HG03521 (cell line): ENCODE measurements at regions not wholly inside any gene's neighbourhood (a gene's known extent, or its start where the extent isn't known, plus 50 kb on each side); places are given as distances from the start of the nearest gene placed in this dataset.
A peak's percentile ranks its signal among the peaks of the same experiment; 100 is the strongest.
"Not testable (repeated sequence)": the region's sequence is repeated elsewhere in the genome, so short reads cannot be mapped to it uniquely, and the experiment has no call there.

Experiments
- ATAC-seq: cut with Tn5 transposase; IDR thresholded peaks from one replicate; pipeline ENCODE4 v1.9.1; 2021; ENCODE audit warnings: mild to moderate bottlenecking, moderate library complexity; ENCODE audit not compliant: unreplicated experiment

- no peak for ATAC-seq
Measured at GRCh38 chr5:161042443-161042842, 190.4 kb upstream of the ATP10B start.

GRCh38 chr5:161040818-161041217, 188.8 kb upstream of the ATP10B start:
- ATAC-seq: no peak

GRCh38 chr5:161036296-161036695, 184.3 kb upstream of the ATP10B start:
- ATAC-seq: no peak

- ATAC-seq: no peak
Measured at GRCh38 chr5:161034451-161034850, 182.4 kb upstream of the ATP10B start.

GRCh38 chr5:161030229-161030628, 178.2 kb upstream of the ATP10B start:
- no peak for ATAC-seq

- no peak for ATAC-seq
Measured at GRCh38 chr5:161027763-161028162, 175.8 kb upstream of the ATP10B start.

GRCh38 chr5:161023551-161023950, 171.5 kb upstream of the ATP10B start:
- ATAC-seq: no peak

- no peak for ATAC-seq
Measured at GRCh38 chr5:161022151-161022550, 170.1 kb upstream of the ATP10B start.

- no peak for ATAC-seq
Measured at GRCh38 chr5:161009817-161010216, 157.8 kb upstream of the ATP10B start.

GRCh38 chr5:161009194-161009593, 157.2 kb upstream of the ATP10B start:
- ATAC-seq: no peak

- ATAC-seq: no peak
Measured at GRCh38 chr5:161007879-161008278, 155.9 kb upstream of the ATP10B start.

- ATAC-seq: no peak
Measured at GRCh38 chr5:161002571-161003074, 150.6 kb upstream of the ATP10B start.

GRCh38 chr5:161001604-161002003, 149.6 kb upstream of the ATP10B start:
- peak; percentile 76 for ATAC-seq

- not testable (repeated sequence) for ATAC-seq
Measured at GRCh38 chr5:161001142-161001541, 149.1 kb upstream of the ATP10B start.

- ATAC-seq: no peak
Measured at GRCh38 chr5:160991205-160991604, 139.2 kb upstream of the ATP10B start.

- ATAC-seq: no peak
Measured at GRCh38 chr5:160979385-160979784, 127.4 kb upstream of the ATP10B start.

GRCh38 chr5:160978944-160979343, 126.9 kb upstream of the ATP10B start:
- no peak for ATAC-seq

GRCh38 chr5:160976181-160976580, 124.2 kb upstream of the ATP10B start:
- ATAC-seq: no peak

- no peak for ATAC-seq
Measured at GRCh38 chr5:160970605-160971191, 118.7 kb upstream of the ATP10B start.

GRCh38 chr5:160969645-160970044, 117.6 kb upstream of the ATP10B start:
- ATAC-seq: no peak

GRCh38 chr5:160968480-160968879, 116.5 kb upstream of the ATP10B start:
- no peak for ATAC-seq

- no peak for ATAC-seq
Measured at GRCh38 chr5:160966921-160967320, 114.9 kb upstream of the ATP10B start.

GRCh38 chr5:160961761-160962160, 109.8 kb upstream of the ATP10B start:
- ATAC-seq: no peak
